ENCODE measurements at regions not wholly inside any gene's neighbourhood (a gene's known extent, or its start where the extent isn't known, plus 50 kb on each side); places are given as distances from the start of the nearest gene placed in this dataset.

- Histone ChIP-seq H3K4me3 (ENCODE audit: low read depth, low read length) (no peak overlapping the region), H3K9me3 (ENCODE audit: severe bottlenecking) (no peaks in the 10 kb centered on the region), H3K27ac (no peak overlapping the region), H3K36me3 (no peaks in the 10 kb centered on the region), H3K27me3 (ENCODE audit: insufficient read depth, low read depth, severe bottlenecking) (no peaks in the 10 kb centered on the region)
- no peak for TF ChIP-seq CTCF (IDR thresholded peaks at IDR 0.05; ENCODE audit: low read depth, low read length)
- no peak for DNase-seq
Observed at GRCh38 chr4:147078875-147079658, 133.4 kb upstream of the TTC29 start.

DNA sequence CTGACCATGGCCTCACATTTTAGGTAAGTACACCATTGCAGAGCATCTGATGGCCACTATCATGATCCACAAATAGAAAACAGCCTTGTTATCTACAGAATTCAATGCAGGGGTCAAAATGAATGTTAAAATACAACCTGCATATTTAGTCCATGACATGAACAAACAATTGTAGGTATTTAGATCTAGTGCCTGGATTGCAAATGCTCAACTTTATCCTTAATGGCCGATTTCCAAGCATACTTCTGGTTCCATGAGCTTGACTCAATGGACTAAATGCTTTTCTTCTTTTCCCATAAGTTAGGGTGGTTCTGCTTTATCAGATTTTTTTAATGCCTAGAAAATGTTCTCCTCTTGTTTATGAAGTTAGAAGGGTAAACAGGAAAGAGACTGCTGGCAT, 139.2 kb upstream of the TTC29 start:
- Histone ChIP-seq H3K9me3 (ENCODE audit: severe bottlenecking) (no peaks in the 10 kb centered on the region), H3K27ac (no peak overlapping the region), H3K36me3 (no peaks in the 10 kb centered on the region), H3K27me3 (ENCODE audit: insufficient read depth, low read depth, severe bottlenecking) (no peaks in the 10 kb centered on the region), H3K4me3 (ENCODE audit: low read depth, low read length) (no peak overlapping the region)
- no peak for DNase-seq
- TF ChIP-seq CTCF (IDR thresholded peaks at IDR 0.05; ENCODE audit: low read depth, low read length), result no peak

DNA sequence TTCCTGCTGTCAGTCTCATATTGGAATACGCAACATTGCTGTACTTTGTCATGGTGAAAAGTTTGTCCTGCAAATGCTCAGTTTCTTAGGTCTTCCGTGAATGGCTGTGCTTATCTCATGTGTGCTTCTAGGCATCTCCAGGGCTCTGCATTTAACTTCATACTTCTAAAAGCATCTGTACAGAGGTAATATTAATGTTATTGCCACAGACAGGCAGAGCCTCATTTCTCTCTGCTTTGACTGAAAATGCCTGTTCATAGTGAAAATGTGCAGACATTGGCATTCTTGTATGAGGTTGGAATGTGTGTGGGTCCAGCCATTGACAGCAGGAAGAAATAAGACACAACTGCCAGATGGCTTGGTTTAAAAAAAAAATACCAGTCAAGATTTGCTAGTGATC, 140.1 kb upstream of the TTC29 start:
- Histone ChIP-seq H3K27ac (no peak overlapping the region), H3K4me3 (ENCODE audit: low read depth, low read length) (no peak overlapping the region), H3K36me3 (no peaks in the 10 kb centered on the region), H3K9me3 (ENCODE audit: severe bottlenecking) (no peaks in the 10 kb centered on the region), H3K27me3 (ENCODE audit: insufficient read depth, low read depth, severe bottlenecking) (no peaks in the 10 kb centered on the region)
- DNase-seq, result no peak
- TF ChIP-seq CTCF (IDR thresholded peaks at IDR 0.05; ENCODE audit: low read depth, low read length), result no peak

DNA sequence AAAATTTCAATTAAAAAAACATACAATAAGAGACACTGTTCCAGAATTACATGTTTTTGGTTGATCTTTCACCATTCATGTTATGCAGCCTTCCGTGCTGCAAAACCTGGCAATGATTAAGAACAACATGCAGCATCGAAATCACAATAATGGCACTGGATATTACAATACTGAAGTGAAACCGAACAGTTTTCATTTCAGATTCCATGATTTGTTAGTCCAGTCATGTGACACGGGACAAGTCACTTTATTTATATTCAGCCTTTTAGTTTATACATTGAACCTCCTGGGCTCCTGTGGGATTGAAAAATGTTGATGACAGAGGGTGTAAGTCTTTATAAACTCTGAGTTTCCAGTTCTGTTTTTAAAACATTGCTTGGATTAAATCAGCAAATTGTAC, 142.5 kb upstream of the TTC29 start:
- no peaks in the 10 kb centered on the region for H3K36me3 ChIP-seq
- no peaks in the 10 kb centered on the region for H3K9me3 ChIP-seq (ENCODE audit: severe bottlenecking)
- no peak for TF ChIP-seq CTCF (IDR thresholded peaks at IDR 0.05; ENCODE audit: low read depth, low read length)
- H3K27me3 ChIP-seq (ENCODE audit: insufficient read depth, low read depth, severe bottlenecking), result no peaks in the 10 kb centered on the region
- DNase-seq, result no peak
- H3K27ac ChIP-seq, result no peak overlapping the region
- H3K4me3 ChIP-seq (ENCODE audit: low read depth, low read length), result no peak overlapping the region

GRCh38 chr4:147090486-147090885, 144.8 kb upstream of the TTC29 start:
- no peak for DNase-seq
- no peaks in the 10 kb centered on the region for H3K9me3 ChIP-seq (ENCODE audit: severe bottlenecking)
- no peak overlapping the region for H3K4me3 ChIP-seq (ENCODE audit: low read depth, low read length)
- no peak for TF ChIP-seq CTCF (IDR thresholded peaks at IDR 0.05; ENCODE audit: low read depth, low read length)
- H3K36me3 ChIP-seq, result no peaks in the 10 kb centered on the region
- no peak overlapping the region for H3K27ac ChIP-seq
- H3K27me3 ChIP-seq (ENCODE audit: insufficient read depth, low read depth, severe bottlenecking), result no peaks in the 10 kb centered on the region

GRCh38 chr4:147093206-147093605, 147.5 kb upstream of the TTC29 start:
- DNase-seq, result no peak

More at GRCh38 chr4:147093206-147093605, 147.5 kb upstream of the TTC29 start:
- Histone ChIP-seq H3K9me3 (ENCODE audit: severe bottlenecking) (no peaks in the 10 kb centered on the region), H3K4me3 (ENCODE audit: low read depth, low read length) (no peak overlapping the region), H3K27me3 (ENCODE audit: insufficient read depth, low read depth, severe bottlenecking) (no peaks in the 10 kb centered on the region), H3K36me3 (no peaks in the 10 kb centered on the region), H3K27ac (no peak overlapping the region)
- TF ChIP-seq CTCF (IDR thresholded peaks at IDR 0.05; ENCODE audit: low read depth, low read length), result no peak
